Type B pancreatic cell (in vitro differentiated cells): ENCODE measurements at regions not wholly inside any gene's neighbourhood (a gene's known extent, or its start where the extent isn't known, plus 50 kb on each side); places are given as distances from the start of the nearest gene placed in this dataset.
A peak's percentile ranks its signal among the peaks of the same experiment; 100 is the strongest.

Experiments
- DNase-seq: peaks from one replicate; pipeline ENCODE4 v3.0.0; 2021; ENCODE audit warnings: mixed read lengths; ENCODE audit not compliant: unreplicated experiment; ENCODE audit errors: extremely low spot score
- H3K27ac Mint-ChIP-seq: 2 replicates; pipeline ENCODE4 v1.8.0; 2021; ENCODE audit warnings: mild to moderate bottlenecking, mixed read lengths
- H3K27me3 Mint-ChIP-seq: 2 replicates; pipeline ENCODE4 v1.8.0; 2021; ENCODE audit warnings: mixed read lengths
- H3K36me3 Mint-ChIP-seq: 2 replicates; pipeline ENCODE4 v1.8.0; 2021; ENCODE audit warnings: mixed read lengths
- H3K4me1 Mint-ChIP-seq: one replicate; pipeline ENCODE4 v1.8.0; 2021; ENCODE audit warnings: mixed read lengths; ENCODE audit not compliant: unreplicated experiment
- H3K4me3 Mint-ChIP-seq: 2 replicates; pipeline ENCODE4 v1.8.0; 2021; ENCODE audit warnings: mild to moderate bottlenecking, mixed read lengths
- H3K9me3 Mint-ChIP-seq: 2 replicates; pipeline ENCODE4 v1.8.0; 2021; ENCODE audit warnings: mixed read lengths
- TF ChIP-seq, protein P1 (sequence below): fragments of 200-600 bp; sonication (generic); conservative IDR thresholded peaks from 2 replicates; pipeline ENCODE4 v1.5.0; 2021; ENCODE audit warnings: antibody characterized with exemption, mild to moderate bottlenecking

DNA sequence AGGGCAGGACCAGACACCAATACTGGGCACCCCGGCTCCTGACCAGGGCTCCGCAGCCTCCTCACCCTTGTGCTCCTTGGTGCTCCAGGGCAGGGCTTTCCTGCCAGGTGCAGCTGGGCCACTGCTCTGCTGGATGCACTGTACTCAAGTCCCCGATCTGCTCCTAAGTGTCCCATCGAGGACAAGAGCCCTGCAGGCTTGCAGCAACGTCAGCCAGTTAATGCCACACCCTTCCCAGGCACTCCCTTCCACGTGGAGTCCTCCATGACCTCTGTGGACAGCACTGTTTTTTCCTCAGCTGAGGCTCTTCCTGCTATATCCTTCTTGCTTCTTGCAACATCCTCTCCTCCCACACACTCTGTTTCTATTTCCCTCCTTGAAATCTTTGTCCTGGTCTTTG, 94.0 kb upstream of the NGF start:
- DNase-seq = no peak
- H3K4me1 Mint-ChIP-seq = peaks cover 7% of the 10 kb centered on the region
- H3K36me3 Mint-ChIP-seq = no peaks in the 10 kb centered on the region
- H3K27me3 Mint-ChIP-seq = no peaks in the 10 kb centered on the region
- peak overlapping the region; percentile 14 for H3K27ac Mint-ChIP-seq
- no peak overlapping the region for H3K4me3 Mint-ChIP-seq
- H3K9me3 Mint-ChIP-seq = no peaks in the 10 kb centered on the region
- TF ChIP-seq, protein P1, sequence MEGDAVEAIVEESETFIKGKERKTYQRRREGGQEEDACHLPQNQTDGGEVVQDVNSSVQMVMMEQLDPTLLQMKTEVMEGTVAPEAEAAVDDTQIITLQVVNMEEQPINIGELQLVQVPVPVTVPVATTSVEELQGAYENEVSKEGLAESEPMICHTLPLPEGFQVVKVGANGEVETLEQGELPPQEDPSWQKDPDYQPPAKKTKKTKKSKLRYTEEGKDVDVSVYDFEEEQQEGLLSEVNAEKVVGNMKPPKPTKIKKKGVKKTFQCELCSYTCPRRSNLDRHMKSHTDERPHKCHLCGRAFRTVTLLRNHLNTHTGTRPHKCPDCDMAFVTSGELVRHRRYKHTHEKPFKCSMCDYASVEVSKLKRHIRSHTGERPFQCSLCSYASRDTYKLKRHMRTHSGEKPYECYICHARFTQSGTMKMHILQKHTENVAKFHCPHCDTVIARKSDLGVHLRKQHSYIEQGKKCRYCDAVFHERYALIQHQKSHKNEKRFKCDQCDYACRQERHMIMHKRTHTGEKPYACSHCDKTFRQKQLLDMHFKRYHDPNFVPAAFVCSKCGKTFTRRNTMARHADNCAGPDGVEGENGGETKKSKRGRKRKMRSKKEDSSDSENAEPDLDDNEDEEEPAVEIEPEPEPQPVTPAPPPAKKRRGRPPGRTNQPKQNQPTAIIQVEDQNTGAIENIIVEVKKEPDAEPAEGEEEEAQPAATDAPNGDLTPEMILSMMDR = no peak

DNA sequence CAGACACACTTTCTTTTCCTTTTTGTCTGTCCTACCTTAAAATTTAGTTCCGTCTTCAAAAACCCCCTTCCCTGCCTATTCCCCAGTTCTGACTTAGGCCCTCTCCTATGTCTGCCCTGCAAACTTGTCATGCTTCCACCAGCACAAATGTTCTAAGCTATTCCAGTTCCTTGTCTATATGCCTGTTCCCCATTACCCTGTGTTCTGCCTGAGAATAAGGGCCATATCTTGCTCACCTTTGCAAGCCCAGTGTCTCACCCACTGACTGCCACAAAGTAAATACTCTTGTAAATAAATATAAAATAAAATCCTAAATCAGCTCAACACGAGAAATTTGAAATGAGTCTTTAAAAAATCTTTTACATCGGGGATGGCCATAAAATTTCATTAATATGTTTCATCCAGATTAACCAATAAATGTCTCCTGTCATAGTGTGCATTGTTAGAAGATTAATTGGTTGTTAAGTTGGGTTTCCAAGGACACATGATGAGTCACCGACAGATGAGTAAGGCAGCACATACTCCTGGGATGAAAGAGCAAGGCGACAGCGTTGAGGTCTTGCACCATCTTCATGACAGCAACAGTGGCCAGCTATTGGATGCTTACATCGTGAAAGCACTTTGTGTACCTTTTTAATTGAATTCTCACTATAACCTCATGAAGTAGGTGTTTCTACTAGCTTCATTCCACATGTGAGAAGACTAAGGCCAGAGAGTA, 92.6 kb upstream of the NGF start:
- peaks cover 4% of the 10 kb centered on the region for H3K4me1 Mint-ChIP-seq
- no peaks in the 10 kb centered on the region for H3K9me3 Mint-ChIP-seq
- no peak overlapping the region for H3K27ac Mint-ChIP-seq
- no peak overlapping the region for H3K4me3 Mint-ChIP-seq
- no peaks in the 10 kb centered on the region for H3K27me3 Mint-ChIP-seq
- H3K36me3 Mint-ChIP-seq = no peaks in the 10 kb centered on the region
- TF ChIP-seq, protein P1 = no peak
- no peak for DNase-seq

DNA sequence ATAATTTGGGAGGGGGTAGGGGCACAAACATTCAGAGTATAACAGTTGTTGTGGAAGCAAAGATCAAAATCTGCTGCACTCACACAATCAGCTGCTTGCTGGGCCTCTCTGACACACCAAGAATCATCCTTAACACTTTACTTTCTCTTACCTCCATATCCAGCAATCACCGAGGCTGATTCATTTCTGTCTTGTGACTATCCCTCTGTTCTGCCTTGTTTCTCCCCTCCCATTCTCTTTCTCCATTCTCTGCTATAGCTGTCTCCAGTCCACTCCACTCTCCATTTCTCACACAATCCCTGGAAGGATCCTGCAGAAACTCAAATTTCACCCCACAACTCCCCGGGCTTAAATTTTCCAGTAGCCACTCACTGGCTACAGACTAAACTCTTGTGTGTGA, 91.8 kb upstream of the NGF start:
- H3K36me3 Mint-ChIP-seq = no peaks in the 10 kb centered on the region
- TF ChIP-seq, protein P1 = no peak
- no peak for DNase-seq
- no peak overlapping the region for H3K27ac Mint-ChIP-seq
- H3K4me3 Mint-ChIP-seq = no peak overlapping the region
- H3K9me3 Mint-ChIP-seq = no peaks in the 10 kb centered on the region
- no peaks in the 10 kb centered on the region for H3K4me1 Mint-ChIP-seq
- H3K27me3 Mint-ChIP-seq = no peaks in the 10 kb centered on the region

DNA sequence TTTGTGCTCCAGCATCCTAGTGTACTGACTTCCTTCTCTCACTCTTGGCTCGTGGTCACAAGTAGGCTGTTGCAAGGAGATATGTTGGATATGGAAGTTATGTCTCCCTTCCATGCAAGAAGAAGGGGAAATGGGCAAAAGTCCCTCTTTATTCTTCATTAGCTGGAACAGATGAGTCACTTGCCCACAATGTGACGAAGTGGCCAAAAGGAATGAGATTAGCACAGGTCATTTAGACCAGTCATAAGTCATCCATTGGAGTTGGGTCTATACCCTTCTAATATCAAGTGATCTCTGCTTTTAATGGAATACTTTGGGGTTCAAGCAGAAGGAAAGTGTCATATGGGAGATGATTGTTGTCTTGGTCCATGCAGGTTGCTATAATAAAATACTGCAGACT, 91.2 kb upstream of the NGF start:
- DNase-seq = no peak
- TF ChIP-seq, protein P1 = no peak
- no peaks in the 10 kb centered on the region for H3K4me1 Mint-ChIP-seq
- H3K4me3 Mint-ChIP-seq = no peak overlapping the region
- H3K27me3 Mint-ChIP-seq = no peaks in the 10 kb centered on the region
- H3K27ac Mint-ChIP-seq = no peak overlapping the region
- H3K9me3 Mint-ChIP-seq = no peaks in the 10 kb centered on the region
- H3K36me3 Mint-ChIP-seq = no peaks in the 10 kb centered on the region

DNA sequence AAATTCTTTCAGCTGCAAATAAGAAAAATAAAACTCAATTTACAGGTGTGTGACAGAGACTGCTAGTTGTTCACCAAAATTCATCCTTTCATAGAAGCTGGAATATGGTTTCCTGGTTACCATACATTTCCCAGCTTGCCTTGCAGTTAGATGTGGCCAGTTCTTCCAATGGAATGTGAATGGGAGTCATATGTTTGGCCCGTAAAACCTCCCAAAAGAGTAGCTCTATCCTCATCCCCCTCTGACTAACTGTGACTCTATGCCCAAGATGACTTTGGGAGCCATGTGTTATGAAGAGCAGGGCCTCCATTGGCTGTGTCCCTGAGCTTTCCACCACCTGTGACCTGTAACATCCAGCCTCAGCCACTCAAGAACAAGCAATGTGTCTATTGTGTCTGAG, 90.6 kb upstream of the NGF start:
- H3K4me1 Mint-ChIP-seq = no peaks in the 10 kb centered on the region
- no peak for DNase-seq
- H3K27me3 Mint-ChIP-seq = no peaks in the 10 kb centered on the region
- no peaks in the 10 kb centered on the region for H3K36me3 Mint-ChIP-seq
- H3K27ac Mint-ChIP-seq = no peak overlapping the region
- TF ChIP-seq, protein P1 = no peak
- no peak overlapping the region for H3K4me3 Mint-ChIP-seq
- H3K9me3 Mint-ChIP-seq = no peaks in the 10 kb centered on the region
